ENCODE measurements at regions not wholly inside any gene's neighbourhood (a gene's known extent, or its start where the extent isn't known, plus 50 kb on each side); places are given as distances from the start of the nearest gene placed in this dataset.

- TF ChIP-seq, protein P1, sequence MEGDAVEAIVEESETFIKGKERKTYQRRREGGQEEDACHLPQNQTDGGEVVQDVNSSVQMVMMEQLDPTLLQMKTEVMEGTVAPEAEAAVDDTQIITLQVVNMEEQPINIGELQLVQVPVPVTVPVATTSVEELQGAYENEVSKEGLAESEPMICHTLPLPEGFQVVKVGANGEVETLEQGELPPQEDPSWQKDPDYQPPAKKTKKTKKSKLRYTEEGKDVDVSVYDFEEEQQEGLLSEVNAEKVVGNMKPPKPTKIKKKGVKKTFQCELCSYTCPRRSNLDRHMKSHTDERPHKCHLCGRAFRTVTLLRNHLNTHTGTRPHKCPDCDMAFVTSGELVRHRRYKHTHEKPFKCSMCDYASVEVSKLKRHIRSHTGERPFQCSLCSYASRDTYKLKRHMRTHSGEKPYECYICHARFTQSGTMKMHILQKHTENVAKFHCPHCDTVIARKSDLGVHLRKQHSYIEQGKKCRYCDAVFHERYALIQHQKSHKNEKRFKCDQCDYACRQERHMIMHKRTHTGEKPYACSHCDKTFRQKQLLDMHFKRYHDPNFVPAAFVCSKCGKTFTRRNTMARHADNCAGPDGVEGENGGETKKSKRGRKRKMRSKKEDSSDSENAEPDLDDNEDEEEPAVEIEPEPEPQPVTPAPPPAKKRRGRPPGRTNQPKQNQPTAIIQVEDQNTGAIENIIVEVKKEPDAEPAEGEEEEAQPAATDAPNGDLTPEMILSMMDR (IDR thresholded peaks at IDR 0.05; ENCODE audit: control insufficient read depth, extremely low read depth, insufficient read depth): no peak
- no peak for DNase-seq (ENCODE audit: low read depth)
- no peak overlapping the region for H3K4me3 ChIP-seq (ENCODE audit: low read depth, low read length)
These were observed 1501.8 kb upstream of the FLRT2 start for GRCh38 chr14:84028080-84028604.

DNA sequence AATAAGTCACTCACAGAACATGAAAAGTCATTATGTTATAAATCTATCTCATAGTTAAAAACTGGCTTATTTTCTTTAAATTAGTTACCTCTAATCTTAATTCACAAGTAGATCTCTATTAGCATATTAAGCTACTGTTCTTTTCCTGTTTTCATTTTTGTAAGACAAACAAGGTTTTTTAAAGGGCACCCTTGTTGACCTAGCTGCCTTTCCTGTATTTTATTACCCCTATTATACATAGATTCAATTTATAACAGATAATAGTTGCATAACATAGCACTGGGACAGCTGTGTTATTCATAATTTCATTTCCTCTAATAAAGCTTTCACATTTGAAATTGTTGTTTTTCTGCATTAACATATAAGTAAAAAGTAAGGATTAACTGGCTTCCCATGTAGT, 1500.7 kb upstream of the FLRT2 start:
- TF ChIP-seq, protein P1 (IDR thresholded peaks at IDR 0.05; ENCODE audit: control insufficient read depth, extremely low read depth, insufficient read depth): no peak
- DNase-seq (ENCODE audit: low read depth): peak; percentile 10
- H3K4me3 ChIP-seq (ENCODE audit: low read depth, low read length): no peak overlapping the region

GRCh38 chr14:84029720-84030119, 1500.2 kb upstream of the FLRT2 start:
- no peak for DNase-seq (ENCODE audit: low read depth)
- no peak overlapping the region for H3K4me3 ChIP-seq (ENCODE audit: low read depth, low read length)
- TF ChIP-seq, protein P1 (IDR thresholded peaks at IDR 0.05; ENCODE audit: control insufficient read depth, extremely low read depth, insufficient read depth): no peak

GRCh38 chr14:84036840-84037239, 1493.1 kb upstream of the FLRT2 start:
- DNase-seq (ENCODE audit: low read depth): no peak
- no peak overlapping the region for H3K4me3 ChIP-seq (ENCODE audit: low read depth, low read length)
- TF ChIP-seq, protein P1 (IDR thresholded peaks at IDR 0.05; ENCODE audit: control insufficient read depth, extremely low read depth, insufficient read depth): no peak

DNA sequence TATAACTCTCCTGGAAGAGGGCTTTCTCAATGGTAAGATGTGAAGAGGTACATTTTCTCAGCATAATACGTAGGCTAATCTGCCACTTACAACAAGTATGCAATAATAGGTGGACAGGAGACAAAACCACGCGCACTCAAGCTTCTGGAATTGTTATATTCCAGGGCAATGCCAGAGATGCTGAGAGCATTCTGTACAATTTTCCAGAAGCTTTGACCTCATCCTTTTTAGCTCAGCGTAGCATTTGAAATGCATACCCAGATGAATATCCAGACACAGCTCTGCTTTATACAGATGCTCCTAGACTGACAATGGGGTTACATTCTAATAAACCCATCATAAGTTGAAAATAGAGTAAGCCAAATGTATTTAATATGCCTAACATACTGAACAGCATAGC, 1492.4 kb upstream of the FLRT2 start:
- DNase-seq (ENCODE audit: low read depth): no peak
- no peak overlapping the region for H3K4me3 ChIP-seq (ENCODE audit: low read depth, low read length)
- TF ChIP-seq, protein P1 (IDR thresholded peaks at IDR 0.05; ENCODE audit: control insufficient read depth, extremely low read depth, insufficient read depth): no peak

- no peak overlapping the region for H3K4me3 ChIP-seq (ENCODE audit: low read depth, low read length)
- DNase-seq (ENCODE audit: low read depth): no peak
- TF ChIP-seq, protein P1 (IDR thresholded peaks at IDR 0.05; ENCODE audit: control insufficient read depth, extremely low read depth, insufficient read depth): no peak
These were observed 1489.8 kb upstream of the FLRT2 start for GRCh38 chr14:84040101-84040500.

DNA sequence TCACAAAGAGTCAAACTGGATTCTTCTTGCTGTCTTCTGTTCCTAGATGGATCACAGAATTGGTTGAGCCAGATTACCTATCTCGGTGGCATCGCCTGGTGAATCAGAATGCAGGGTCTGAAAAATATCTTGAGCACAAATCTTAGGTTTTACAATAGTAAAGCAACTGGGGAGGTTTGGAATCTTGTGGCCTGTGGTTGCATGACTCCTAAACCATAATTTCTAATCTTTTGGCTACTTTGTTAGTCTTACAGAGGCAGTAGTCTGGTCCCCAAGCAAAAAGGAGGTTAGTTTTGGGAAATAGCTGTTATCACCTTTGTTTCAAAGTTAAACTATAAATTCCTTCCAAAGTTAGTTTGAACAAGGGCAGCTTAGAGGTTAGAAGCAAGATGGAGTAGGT, 1488.5 kb upstream of the FLRT2 start:
- TF ChIP-seq, protein P1 (IDR thresholded peaks at IDR 0.05; ENCODE audit: control insufficient read depth, extremely low read depth, insufficient read depth): no peak
- H3K4me3 ChIP-seq (ENCODE audit: low read depth, low read length): no peak overlapping the region
- DNase-seq (ENCODE audit: low read depth): no peak

Data from LNCaP clone FGC (cell line).